ENCODE measurements at regions not wholly inside any gene's neighbourhood (a gene's known extent, or its start where the extent isn't known, plus 50 kb on each side); places are given as distances from the start of the nearest gene placed in this dataset.

DNA sequence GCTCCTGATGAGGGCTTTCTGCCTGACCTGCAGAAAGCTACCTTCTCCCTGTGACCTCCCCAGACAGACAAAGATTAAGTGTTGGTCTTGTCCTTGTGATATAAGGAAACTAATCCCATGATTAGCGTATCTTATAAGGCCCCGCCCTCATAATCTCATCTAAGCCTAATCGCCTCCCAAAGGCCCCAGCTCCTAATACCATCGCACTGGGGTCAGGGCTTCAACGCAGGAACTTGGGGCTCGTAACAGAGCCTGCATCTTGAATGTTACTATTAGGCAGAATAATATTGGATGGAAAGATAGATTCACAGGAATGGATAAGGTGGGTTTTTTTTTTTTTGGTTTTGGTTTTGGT is 78.9 kb downstream of the C16orf95 start:
- H3K4me3 ChIP-seq (ENCODE audit: low read length): no peak overlapping the region
- DNase-seq (ENCODE audit: low read depth): no peak
- TF ChIP-seq, protein P1, sequence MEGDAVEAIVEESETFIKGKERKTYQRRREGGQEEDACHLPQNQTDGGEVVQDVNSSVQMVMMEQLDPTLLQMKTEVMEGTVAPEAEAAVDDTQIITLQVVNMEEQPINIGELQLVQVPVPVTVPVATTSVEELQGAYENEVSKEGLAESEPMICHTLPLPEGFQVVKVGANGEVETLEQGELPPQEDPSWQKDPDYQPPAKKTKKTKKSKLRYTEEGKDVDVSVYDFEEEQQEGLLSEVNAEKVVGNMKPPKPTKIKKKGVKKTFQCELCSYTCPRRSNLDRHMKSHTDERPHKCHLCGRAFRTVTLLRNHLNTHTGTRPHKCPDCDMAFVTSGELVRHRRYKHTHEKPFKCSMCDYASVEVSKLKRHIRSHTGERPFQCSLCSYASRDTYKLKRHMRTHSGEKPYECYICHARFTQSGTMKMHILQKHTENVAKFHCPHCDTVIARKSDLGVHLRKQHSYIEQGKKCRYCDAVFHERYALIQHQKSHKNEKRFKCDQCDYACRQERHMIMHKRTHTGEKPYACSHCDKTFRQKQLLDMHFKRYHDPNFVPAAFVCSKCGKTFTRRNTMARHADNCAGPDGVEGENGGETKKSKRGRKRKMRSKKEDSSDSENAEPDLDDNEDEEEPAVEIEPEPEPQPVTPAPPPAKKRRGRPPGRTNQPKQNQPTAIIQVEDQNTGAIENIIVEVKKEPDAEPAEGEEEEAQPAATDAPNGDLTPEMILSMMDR (conservative IDR thresholded peaks at IDR 0.05; ENCODE audit: low read depth, low read length): no peak

DNA sequence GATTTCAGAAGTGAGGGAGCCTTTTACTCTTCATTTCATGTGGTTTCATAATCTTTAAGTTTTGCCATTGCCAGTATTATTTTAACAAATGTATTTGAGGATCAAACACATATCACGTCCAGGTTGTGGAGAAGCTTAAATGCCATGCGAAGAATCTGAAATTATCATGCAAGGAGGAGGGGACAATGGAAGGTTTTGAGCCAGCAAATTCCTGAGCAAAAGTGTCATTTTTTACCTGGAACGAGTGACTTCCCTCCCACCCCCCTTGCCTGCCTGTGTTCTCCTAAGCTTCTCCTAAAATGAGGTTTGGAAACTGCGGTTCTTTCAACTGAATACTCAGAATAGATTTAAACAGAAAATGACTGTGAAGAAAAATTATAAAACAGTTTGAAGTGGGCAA is 77.6 kb downstream of the C16orf95 start:
- H3K4me3 ChIP-seq (ENCODE audit: low read length): no peak overlapping the region
- DNase-seq (ENCODE audit: low read depth): no peak
- TF ChIP-seq, protein P1 (conservative IDR thresholded peaks at IDR 0.05; ENCODE audit: low read depth, low read length): no peak

DNA sequence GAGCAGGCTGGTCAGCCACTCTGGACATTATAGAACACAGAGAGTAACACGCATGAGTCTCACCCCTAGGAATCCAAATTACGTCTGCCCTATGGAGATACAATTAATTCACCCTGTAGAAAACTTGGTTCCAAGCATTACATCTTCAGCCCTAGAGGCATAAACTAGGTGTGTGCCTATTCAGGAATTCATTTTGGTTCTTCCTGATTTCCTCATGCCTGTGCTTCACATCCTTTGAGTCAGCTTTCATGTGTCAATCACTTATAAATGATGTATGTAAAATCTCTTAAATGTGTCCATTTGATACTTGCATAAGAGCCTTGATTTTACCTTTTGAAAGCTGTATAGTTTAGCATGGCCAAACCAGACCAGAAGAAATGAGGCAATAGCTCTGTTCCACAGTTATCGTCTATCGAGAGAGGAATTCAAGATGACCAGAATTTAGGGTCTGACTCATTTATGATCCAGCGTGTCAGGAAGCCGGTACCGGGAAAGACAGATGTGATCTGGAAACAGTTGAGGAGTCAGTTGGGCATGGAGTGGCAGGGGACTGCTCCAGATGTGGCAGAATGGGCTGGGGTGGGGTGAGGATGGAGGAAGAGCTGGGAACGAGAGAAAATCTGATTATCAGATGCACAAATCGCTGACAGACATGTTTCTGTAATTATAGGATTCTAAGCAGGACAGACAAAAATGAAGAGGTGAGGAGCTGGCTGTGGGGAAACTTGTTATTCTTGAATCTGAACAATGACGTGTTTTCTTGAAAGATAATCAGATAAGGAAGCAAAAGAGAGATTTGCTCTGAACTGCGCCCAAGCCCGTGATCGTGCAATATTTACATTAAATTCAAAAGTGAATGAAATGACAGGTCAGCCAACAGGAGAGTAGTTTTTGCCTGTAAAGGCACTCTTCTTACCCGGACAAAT is 76.7 kb downstream of the C16orf95 start:
- no peak for DNase-seq (ENCODE audit: low read depth)
- TF ChIP-seq, protein P1 (conservative IDR thresholded peaks at IDR 0.05; ENCODE audit: low read depth, low read length): no peak
- H3K4me3 ChIP-seq (ENCODE audit: low read length): no peak overlapping the region

DNA sequence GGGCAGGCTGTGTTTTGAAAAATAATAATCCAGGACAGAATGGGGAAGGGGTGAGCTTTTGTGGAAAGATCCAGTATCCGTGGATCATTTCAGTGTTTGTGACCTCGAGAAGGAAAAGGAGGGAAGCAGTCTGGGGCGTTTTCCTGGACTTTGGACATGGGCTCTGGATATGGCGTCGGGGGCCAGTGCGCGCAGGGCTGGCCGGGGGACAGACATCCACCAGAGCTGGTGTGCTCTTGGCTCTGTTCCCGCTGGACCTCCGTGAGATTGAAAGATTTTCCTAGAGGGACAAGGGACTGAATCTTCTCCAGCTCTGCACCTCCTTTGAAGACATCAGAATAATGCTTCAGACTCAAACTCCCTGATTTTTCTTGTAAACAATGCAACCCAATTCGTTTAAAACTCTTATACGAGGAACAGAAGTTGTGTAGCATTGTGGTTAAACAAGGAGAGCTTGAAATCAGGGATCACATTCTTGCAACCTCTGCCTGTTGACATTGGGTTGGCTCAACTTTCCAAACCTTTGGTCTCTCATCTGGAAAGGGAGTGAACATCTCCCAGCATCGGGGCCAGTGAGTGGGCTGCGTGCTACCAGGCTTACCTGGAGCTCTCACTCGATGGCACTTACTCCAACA is 75.9 kb downstream of the C16orf95 start:
- H3K4me3 ChIP-seq (ENCODE audit: low read length): no peak overlapping the region
- TF ChIP-seq, protein P1 (conservative IDR thresholded peaks at IDR 0.05; ENCODE audit: low read depth, low read length): no peak
- no peak for DNase-seq (ENCODE audit: low read depth)

DNA sequence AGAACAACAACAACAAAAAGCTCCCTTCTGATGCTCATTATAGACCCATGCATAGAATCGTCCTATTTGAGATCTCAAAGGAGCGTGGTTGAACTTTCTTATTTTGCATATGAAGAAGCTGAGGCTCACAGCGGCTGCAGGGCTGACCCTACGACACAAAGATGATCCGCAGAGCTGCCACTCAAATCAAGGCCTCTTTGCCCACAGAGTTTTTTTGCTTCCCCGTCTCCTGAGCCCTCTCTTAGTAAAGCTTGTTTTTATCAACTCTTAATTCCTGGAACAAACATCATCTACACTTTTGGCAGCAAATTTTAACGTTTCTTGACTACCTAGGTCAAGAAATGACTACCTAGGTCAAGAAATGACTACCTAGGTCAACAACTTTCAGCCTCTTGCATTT is 73.7 kb downstream of the C16orf95 start:
- H3K4me3 ChIP-seq (ENCODE audit: low read length): no peak overlapping the region
- no peak for DNase-seq (ENCODE audit: low read depth)
- TF ChIP-seq, protein P1 (conservative IDR thresholded peaks at IDR 0.05; ENCODE audit: low read depth, low read length): no peak

DNA sequence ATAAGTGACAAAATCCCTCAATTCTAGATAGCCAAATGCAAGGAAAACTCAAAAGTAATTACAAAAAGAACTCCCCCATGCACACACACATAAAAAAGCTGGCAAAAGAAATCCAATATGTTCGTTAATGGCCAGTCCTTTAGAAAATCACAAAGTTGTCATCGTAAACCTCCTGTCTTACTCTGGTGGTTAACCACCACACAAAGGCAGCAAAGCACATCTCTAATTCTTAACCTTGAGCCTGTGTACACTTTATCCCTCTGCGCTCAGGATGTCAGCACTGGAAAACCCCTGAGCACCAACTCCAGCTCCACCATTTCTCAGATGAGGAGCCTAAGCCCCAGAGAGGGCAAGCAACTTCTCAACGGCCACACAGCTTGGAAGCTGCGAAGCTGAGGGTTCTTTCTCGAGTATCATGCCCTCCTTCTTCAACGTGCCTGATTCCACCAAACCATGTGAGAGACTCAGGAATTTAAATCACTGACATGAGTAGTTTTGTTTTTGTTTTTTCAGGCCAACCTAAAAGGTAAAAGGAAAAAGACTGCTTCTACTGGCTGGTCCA is 72.5 kb downstream of the C16orf95 start:
- H3K4me3 ChIP-seq (ENCODE audit: low read length): no peak overlapping the region
- no peak for DNase-seq (ENCODE audit: low read depth)
- TF ChIP-seq, protein P1 (conservative IDR thresholded peaks at IDR 0.05; ENCODE audit: low read depth, low read length): no peak
